KMS-11 (cell line): ENCODE measurements at regions not wholly inside any gene's neighbourhood (a gene's known extent, or its start where the extent isn't known, plus 50 kb on each side); places are given as distances from the start of the nearest gene placed in this dataset.
"Not testable (repeated sequence)": the region's sequence is repeated elsewhere in the genome, so short reads cannot be mapped to it uniquely, and the experiment has no call there.

Experiments used
- H2AFZ ChIP-seq: fragments of 200-600 bp; sonication (generic); 2 replicates; pipeline ENCODE4 v1.6.1; 2016; ENCODE audit warnings: antibody characterized with exemption, mixed run types, low read depth
- H3K27ac ChIP-seq: fragments of 200-600 bp; sonication (generic); 2 replicates; pipeline ENCODE4 v1.6.1; 2016; ENCODE audit warnings: mild to moderate bottlenecking, mixed run types
- H3K27me3 ChIP-seq: fragments of 200-600 bp; sonication (generic); 2 replicates; pipeline ENCODE4 v1.6.1; 2017; ENCODE audit warnings: mild to moderate bottlenecking, low read depth, mixed run types, moderate library complexity; ENCODE audit not compliant: insufficient read depth
- H3K36me3 ChIP-seq: fragments of 200-600 bp; sonication (generic); 2 replicates; pipeline ENCODE4 v1.6.1; 2017; ENCODE audit warnings: mild to moderate bottlenecking, mixed run types; ENCODE audit not compliant: insufficient read depth
- H3K4me1 ChIP-seq: fragments of 200-600 bp; sonication (generic); 2 replicates; pipeline ENCODE4 v1.6.1; 2016; ENCODE audit warnings: mild to moderate bottlenecking, low read depth, mixed run types; ENCODE audit not compliant: poor library complexity, severe bottlenecking
- H3K4me2 ChIP-seq: fragments of 200-600 bp; sonication (generic); 2 replicates; pipeline ENCODE4 v1.7.0; 2016; ENCODE audit warnings: mild to moderate bottlenecking, mixed run types
- H3K4me3 ChIP-seq: fragments of 200-600 bp; sonication (generic); IDR thresholded peaks from 2 replicates; pipeline ENCODE4 v1.6.1; 2017; ENCODE audit warnings: low read depth, low read length, mixed read lengths; ENCODE audit not compliant: insufficient read depth
- H3K79me2 ChIP-seq: fragments of 200-600 bp; sonication (generic); 2 replicates; pipeline ENCODE4 v1.6.1; 2016; ENCODE audit warnings: low read depth, mixed run types; ENCODE audit not compliant: insufficient read depth
- H3K9ac ChIP-seq: fragments of 200-600 bp; sonication (generic); 2 replicates; pipeline ENCODE4 v1.6.1; 2016; ENCODE audit warnings: mild to moderate bottlenecking, mixed run types
- H4K20me1 ChIP-seq: fragments of 200-600 bp; sonication (generic); 2 replicates; pipeline ENCODE4 v1.6.1; 2016; ENCODE audit warnings: mild to moderate bottlenecking, mixed run types; ENCODE audit not compliant: insufficient read depth
- TF ChIP-seq, protein P1 (sequence below): fragments of 200-600 bp; sonication (generic); conservative IDR thresholded peaks from 2 replicates; pipeline ENCODE4 v1.6.1; 2017; ENCODE audit warnings: low read depth, mild to moderate bottlenecking, antibody characterized with exemption, low read length, moderate library complexity, mixed read lengths

DNA sequence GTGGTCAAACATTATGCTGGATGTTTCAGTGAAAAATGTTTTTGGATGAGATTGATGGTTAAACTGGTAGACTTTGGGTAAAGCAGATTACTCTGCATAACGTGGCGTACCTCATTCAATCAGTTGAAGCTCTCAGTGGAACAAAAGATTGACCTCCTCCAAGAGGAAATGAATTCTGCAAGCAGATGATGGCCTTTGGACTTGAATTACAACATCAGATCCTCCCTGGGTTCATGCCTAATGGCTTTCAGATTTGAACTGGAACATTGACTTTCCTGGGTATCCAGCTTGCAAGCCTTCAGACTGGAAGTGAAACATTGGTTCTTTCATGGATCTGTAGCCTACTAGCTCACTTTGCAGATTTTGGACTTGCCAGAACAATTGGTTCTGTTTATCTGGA, 169.3 kb upstream of the MALRD1 start:
- H3K79me2 ChIP-seq = no peaks in the 10 kb centered on the region
- no peaks in the 10 kb centered on the region for H3K36me3 ChIP-seq
- TF ChIP-seq, protein P1, sequence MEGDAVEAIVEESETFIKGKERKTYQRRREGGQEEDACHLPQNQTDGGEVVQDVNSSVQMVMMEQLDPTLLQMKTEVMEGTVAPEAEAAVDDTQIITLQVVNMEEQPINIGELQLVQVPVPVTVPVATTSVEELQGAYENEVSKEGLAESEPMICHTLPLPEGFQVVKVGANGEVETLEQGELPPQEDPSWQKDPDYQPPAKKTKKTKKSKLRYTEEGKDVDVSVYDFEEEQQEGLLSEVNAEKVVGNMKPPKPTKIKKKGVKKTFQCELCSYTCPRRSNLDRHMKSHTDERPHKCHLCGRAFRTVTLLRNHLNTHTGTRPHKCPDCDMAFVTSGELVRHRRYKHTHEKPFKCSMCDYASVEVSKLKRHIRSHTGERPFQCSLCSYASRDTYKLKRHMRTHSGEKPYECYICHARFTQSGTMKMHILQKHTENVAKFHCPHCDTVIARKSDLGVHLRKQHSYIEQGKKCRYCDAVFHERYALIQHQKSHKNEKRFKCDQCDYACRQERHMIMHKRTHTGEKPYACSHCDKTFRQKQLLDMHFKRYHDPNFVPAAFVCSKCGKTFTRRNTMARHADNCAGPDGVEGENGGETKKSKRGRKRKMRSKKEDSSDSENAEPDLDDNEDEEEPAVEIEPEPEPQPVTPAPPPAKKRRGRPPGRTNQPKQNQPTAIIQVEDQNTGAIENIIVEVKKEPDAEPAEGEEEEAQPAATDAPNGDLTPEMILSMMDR = no peak
- H3K4me1 ChIP-seq = no peaks in the 10 kb centered on the region
- H3K9ac ChIP-seq = no peak overlapping the region
- no peak overlapping the region for H3K4me3 ChIP-seq
- H2AFZ ChIP-seq = no peak overlapping the region
- H3K27me3 ChIP-seq = no peaks in the 10 kb centered on the region
- no peak overlapping the region for H3K4me2 ChIP-seq
- H3K27ac ChIP-seq = no peak overlapping the region
- no peaks in the 10 kb centered on the region for H4K20me1 ChIP-seq

DNA sequence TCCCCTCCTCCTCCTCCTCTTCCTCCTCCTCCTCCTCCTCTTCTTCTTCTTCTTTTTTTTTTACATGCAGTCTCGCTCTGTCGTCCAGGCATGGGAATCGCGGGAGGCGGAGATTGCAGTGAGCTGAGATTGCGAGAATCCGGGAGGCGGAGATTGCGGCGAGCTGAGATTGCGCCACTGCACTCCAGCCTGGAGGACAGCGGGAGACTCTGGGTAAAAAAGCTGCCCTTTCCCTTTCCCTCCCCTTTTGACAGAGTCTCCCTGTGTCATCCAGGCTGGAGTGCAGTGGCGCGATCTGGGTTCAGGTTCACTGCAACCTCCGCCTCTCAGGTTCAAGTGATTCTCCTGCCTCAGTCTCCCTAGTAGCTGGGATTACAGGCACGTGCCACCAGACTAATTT, 168.1 kb upstream of the MALRD1 start:
- H3K4me2 ChIP-seq = no peak overlapping the region
- H2AFZ ChIP-seq = no peak overlapping the region
- H3K27me3 ChIP-seq = no peaks in the 10 kb centered on the region
- no peaks in the 10 kb centered on the region for H3K36me3 ChIP-seq
- H3K79me2 ChIP-seq = no peaks in the 10 kb centered on the region
- H3K27ac ChIP-seq = no peak overlapping the region
- H3K9ac ChIP-seq = no peak overlapping the region
- H3K4me1 ChIP-seq = no peaks in the 10 kb centered on the region
- TF ChIP-seq, protein P1 = no peak
- H3K4me3 ChIP-seq = no peak overlapping the region
- no peaks in the 10 kb centered on the region for H4K20me1 ChIP-seq

DNA sequence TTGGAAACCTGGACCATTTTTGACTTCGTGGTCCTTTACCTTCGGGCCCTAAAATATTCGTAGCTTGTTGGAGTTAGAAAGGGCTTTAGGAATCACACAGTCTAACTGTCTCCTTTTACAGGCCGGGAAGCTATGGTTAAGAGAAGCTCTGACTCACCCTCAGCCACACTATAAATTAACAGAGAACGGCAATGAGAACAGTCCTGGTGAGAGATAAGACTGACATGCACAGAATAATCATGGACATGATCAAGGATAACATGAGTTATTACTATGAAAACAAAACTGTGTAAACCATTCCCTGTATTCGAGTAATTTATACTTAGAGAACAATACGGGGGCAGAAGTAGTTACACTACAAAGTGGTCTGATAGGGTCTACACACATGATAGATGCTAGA, 162.5 kb upstream of the MALRD1 start:
- Histone ChIP-seq H3K27me3 (no peaks in the 10 kb centered on the region), H3K9ac (no peak overlapping the region), H3K27ac (no peak overlapping the region), H3K4me2 (no peak overlapping the region), H3K4me3 (no peak overlapping the region), H4K20me1 (no peaks in the 10 kb centered on the region), H3K79me2 (no peaks in the 10 kb centered on the region), H3K4me1 (no peaks in the 10 kb centered on the region), H2AFZ (no peak overlapping the region), H3K36me3 (no peaks in the 10 kb centered on the region)
- TF ChIP-seq, protein P1 = no peak

DNA sequence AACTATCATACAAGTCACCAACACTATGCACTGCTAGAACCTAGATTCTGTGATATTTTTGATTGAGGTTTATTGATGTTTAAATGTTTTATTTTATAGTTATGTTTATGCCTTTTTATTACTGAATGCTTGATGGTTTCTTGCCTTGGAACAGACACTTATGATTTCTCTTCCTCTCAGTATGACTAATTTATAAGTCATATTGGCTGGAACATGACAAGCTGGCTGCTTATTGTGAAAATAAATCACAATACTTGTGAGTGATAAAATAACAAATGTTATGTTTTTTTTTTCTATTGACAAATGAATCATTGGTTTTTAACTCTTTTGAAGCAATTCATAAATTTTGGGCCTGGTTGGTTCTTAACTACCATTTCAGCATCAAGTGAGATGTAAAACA, 142.0 kb upstream of the MALRD1 start:
- no peak overlapping the region for H2AFZ ChIP-seq
- H3K27ac ChIP-seq = no peak overlapping the region
- no peak overlapping the region for H3K4me2 ChIP-seq
- H3K9ac ChIP-seq = no peak overlapping the region
- H3K4me3 ChIP-seq = no peak overlapping the region
- H3K27me3 ChIP-seq = no peaks in the 10 kb centered on the region
- TF ChIP-seq, protein P1 = no peak
- H3K36me3 ChIP-seq = no peaks in the 10 kb centered on the region
- H3K79me2 ChIP-seq = no peaks in the 10 kb centered on the region
- no peaks in the 10 kb centered on the region for H3K4me1 ChIP-seq
- H4K20me1 ChIP-seq = no peaks in the 10 kb centered on the region

DNA sequence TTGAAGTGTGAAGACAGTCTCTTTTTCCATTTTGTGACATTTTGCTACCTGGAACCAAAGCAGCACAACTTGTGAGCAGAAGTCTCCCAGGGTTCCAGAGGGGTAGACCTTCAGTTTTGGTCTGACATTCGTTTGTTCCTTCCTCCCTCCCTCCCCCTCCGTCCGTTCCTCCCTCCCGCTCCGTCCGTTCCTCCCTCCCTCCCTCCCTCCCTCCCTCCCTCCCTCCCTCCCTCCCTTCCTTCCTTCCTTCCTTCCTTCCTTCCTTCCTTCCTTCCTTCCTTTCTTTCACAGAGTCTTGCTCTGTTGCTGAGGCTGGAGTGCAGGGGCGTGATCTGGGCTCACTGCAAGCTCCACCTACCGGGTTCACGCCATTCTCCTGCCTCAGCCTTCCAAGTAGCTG, 131.2 kb upstream of the MALRD1 start:
- not testable (repeated sequence) for H3K36me3 ChIP-seq, H2AFZ ChIP-seq, H3K4me1 ChIP-seq

More for the DNA sequence above, 131.2 kb upstream of the MALRD1 start:
- H3K4me3 ChIP-seq, H3K27me3 ChIP-seq, H3K79me2 ChIP-seq, H3K4me2 ChIP-seq, H4K20me1 ChIP-seq, H3K27ac ChIP-seq, H3K9ac ChIP-seq: not testable (repeated sequence)
